Activated T-cell treated with anti-CD3 and anti-CD28 coated beads, Interleukin-2, amount 50 U/mL, for 72 hours (primary cell): ENCODE measurements at regions not wholly inside any gene's neighbourhood (a gene's known extent, or its start where the extent isn't known, plus 50 kb on each side); places are given as distances from the start of the nearest gene placed in this dataset.
"Not testable (repeated sequence)": the region's sequence is repeated elsewhere in the genome, so short reads cannot be mapped to it uniquely, and the experiment has no call there.

Source experiments
- ATAC-seq, 2 donors: fragments of 150-1000 bp; cut with Tn5 transposase; replicated peaks in 1 of 2; 2 replicates each; pipeline ENCODE4 v1.10.0; 2021; ENCODE audit warnings: moderate library complexity in 2 of 2, mild to moderate bottlenecking in 1 of 2
- DNase-seq, 2 donors: peaks; one replicate each; pipeline ENCODE4 v3.0.0; 2021 to 2022; ENCODE audit warnings: mixed read lengths in 1 of 2
- H3K27ac Mint-ChIP-seq: one replicate; pipeline ENCODE4 v1.8.0; 2022; ENCODE audit warnings: mild to moderate bottlenecking, moderate library complexity, mixed read lengths
- H3K27me3 Mint-ChIP-seq: one replicate; pipeline ENCODE4 v1.8.0; 2022; ENCODE audit warnings: low read depth, mixed read lengths
- H3K36me3 Mint-ChIP-seq, 2 donors: one replicate each; pipeline ENCODE4 v1.8.0; 2022; ENCODE audit warnings: mixed read lengths in 2 of 2, mild to moderate bottlenecking in 1 of 2; ENCODE audit not compliant: insufficient read depth in 2 of 2
- H3K4me1 Mint-ChIP-seq: one replicate; pipeline ENCODE4 v1.8.0; 2022; ENCODE audit warnings: low read depth, mixed read lengths
- H3K4me3 Mint-ChIP-seq, 2 donors: one replicate each; pipeline ENCODE4 v1.8.0; 2022; ENCODE audit warnings: mild to moderate bottlenecking in 2 of 2, mixed read lengths in 2 of 2, moderate library complexity in 2 of 2
- H3K9me3 Mint-ChIP-seq, 2 donors: one replicate each; pipeline ENCODE4 v1.8.0; 2022; ENCODE audit warnings: mixed read lengths in 2 of 2

GRCh38 chr1:190762325-190762724 is 284.7 kb upstream of the BRINP3 start:
- no peak overlapping the region for H3K27ac Mint-ChIP-seq
- H3K36me3 Mint-ChIP-seq: no peaks in the 10 kb centered on the region
- H3K4me3 Mint-ChIP-seq: no peak overlapping the region
- H3K27me3 Mint-ChIP-seq: no peaks in the 10 kb centered on the region
- no peaks in the 10 kb centered on the region for H3K4me1 Mint-ChIP-seq
- H3K9me3 Mint-ChIP-seq: peaks cover 4 to 7% of the 10 kb centered on the region in 2 donors
- ATAC-seq: no peak
- DNase-seq: no peak

- no peaks in the 10 kb centered on the region for H3K4me1 Mint-ChIP-seq
- ATAC-seq (no peak), DNase-seq (no peak)
- no peak overlapping the region for H3K27ac Mint-ChIP-seq
- no peaks in the 10 kb centered on the region for H3K36me3 Mint-ChIP-seq
- H3K27me3 Mint-ChIP-seq: no peaks in the 10 kb centered on the region
- peaks cover 3 to 8% of the 10 kb centered on the region in 2 donors for H3K9me3 Mint-ChIP-seq
- H3K4me3 Mint-ChIP-seq: no peak overlapping the region
These were observed 315.2 kb upstream of the BRINP3 start for GRCh38 chr1:190792873-190793272.

- Mint-ChIP-seq H3K4me3 (no peak overlapping the region), H3K27ac (no peak overlapping the region), H3K9me3 (peaks cover 18% of the 10 kb centered on the region in 2 donors), H3K36me3 (peaks cover 2 to 6% of the 10 kb centered on the region in 2 donors), H3K27me3 (no peaks in the 10 kb centered on the region), H3K4me1 (no peaks in the 10 kb centered on the region)
- ATAC-seq: no peak
- DNase-seq: no peak
These were observed 330.0 kb upstream of the BRINP3 start for GRCh38 chr1:190807629-190808028.

GRCh38 chr1:190808035-190808434 is 330.4 kb upstream of the BRINP3 start:
- ATAC-seq (no peak), DNase-seq (no peak)
- H3K9me3 Mint-ChIP-seq: peaks cover 18% of the 10 kb centered on the region in 2 donors
- H3K27me3 Mint-ChIP-seq: no peaks in the 10 kb centered on the region
- H3K36me3 Mint-ChIP-seq: peaks cover 2 to 6% of the 10 kb centered on the region in 2 donors
- H3K4me1 Mint-ChIP-seq: no peaks in the 10 kb centered on the region
- H3K27ac Mint-ChIP-seq: no peak overlapping the region
- no peak overlapping the region for H3K4me3 Mint-ChIP-seq

GRCh38 chr1:190809312-190809711 is 331.6 kb upstream of the BRINP3 start:
- H3K36me3 Mint-ChIP-seq: peaks cover 2 to 8% of the 10 kb centered on the region in 2 donors
- peaks cover 20 to 23% of the 10 kb centered on the region in 2 donors for H3K9me3 Mint-ChIP-seq
- no peaks in the 10 kb centered on the region for H3K4me1 Mint-ChIP-seq
- no peaks in the 10 kb centered on the region for H3K27me3 Mint-ChIP-seq
- no peak for ATAC-seq
- DNase-seq: no peak
- no peak overlapping the region for H3K27ac Mint-ChIP-seq
- H3K4me3 Mint-ChIP-seq: no peak overlapping the region

GRCh38 chr1:190812996-190813395 is 335.3 kb upstream of the BRINP3 start:
- H3K27me3 Mint-ChIP-seq: no peaks in the 10 kb centered on the region
- H3K4me3 Mint-ChIP-seq: no peak overlapping the region
- peaks cover 17 to 18% of the 10 kb centered on the region in 2 donors for H3K9me3 Mint-ChIP-seq
- ATAC-seq (no peak), DNase-seq (no peak)
- H3K4me1 Mint-ChIP-seq: no peaks in the 10 kb centered on the region
- H3K36me3 Mint-ChIP-seq: peaks cover 2 to 5% of the 10 kb centered on the region in 2 donors
- H3K27ac Mint-ChIP-seq: no peak overlapping the region

- Mint-ChIP-seq H3K27ac (no peak overlapping the region), H3K4me3 (no peak overlapping the region), H3K27me3 (no peaks in the 10 kb centered on the region), H3K9me3 (peaks cover 1 to 12% of the 10 kb centered on the region in 2 donors), H3K4me1 (no peaks in the 10 kb centered on the region), H3K36me3 (no peaks in the 10 kb centered on the region)
- ATAC-seq (no peak), DNase-seq (no peak)
These were observed 354.8 kb upstream of the BRINP3 start for GRCh38 chr1:190832511-190832910.

GRCh38 chr1:190835658-190836057 is 358.0 kb upstream of the BRINP3 start:
- DNase-seq (no peak), ATAC-seq (no peak)
- no peaks in the 10 kb centered on the region for H3K27me3 Mint-ChIP-seq
- no peaks in the 10 kb centered on the region for H3K36me3 Mint-ChIP-seq
- H3K4me3 Mint-ChIP-seq: no peak overlapping the region
- H3K9me3 Mint-ChIP-seq: peaks cover 7 to 10% of the 10 kb centered on the region in 2 donors
- no peak overlapping the region for H3K27ac Mint-ChIP-seq
- H3K4me1 Mint-ChIP-seq: no peaks in the 10 kb centered on the region

GRCh38 chr1:190837200-190837599 is 359.5 kb upstream of the BRINP3 start:
- not testable (repeated sequence) for DNase-seq, H3K36me3 Mint-ChIP-seq, H3K4me3 Mint-ChIP-seq, H3K27me3 Mint-ChIP-seq, H3K27ac Mint-ChIP-seq, ATAC-seq, H3K9me3 Mint-ChIP-seq, H3K4me1 Mint-ChIP-seq

- DNase-seq: no peak
- ATAC-seq: no peak
- no peaks in the 10 kb centered on the region for H3K4me1 Mint-ChIP-seq
- H3K9me3 Mint-ChIP-seq: peaks cover 7 to 11% of the 10 kb centered on the region in 2 donors
- H3K4me3 Mint-ChIP-seq: no peak overlapping the region
- no peaks in the 10 kb centered on the region for H3K36me3 Mint-ChIP-seq
- no peaks in the 10 kb centered on the region for H3K27me3 Mint-ChIP-seq
- no peak overlapping the region for H3K27ac Mint-ChIP-seq
These were observed 360.2 kb upstream of the BRINP3 start for GRCh38 chr1:190837888-190838287.

GRCh38 chr1:190847166-190847565 is 369.5 kb upstream of the BRINP3 start:
- H3K4me3 Mint-ChIP-seq: no peak overlapping the region
- DNase-seq (no peak), ATAC-seq (no peak)
- H3K4me1 Mint-ChIP-seq: no peaks in the 10 kb centered on the region
- no peak overlapping the region for H3K27ac Mint-ChIP-seq
- H3K27me3 Mint-ChIP-seq: no peaks in the 10 kb centered on the region
- no peaks in the 10 kb centered on the region for H3K36me3 Mint-ChIP-seq
- peaks cover 2 to 6% of the 10 kb centered on the region in 2 donors for H3K9me3 Mint-ChIP-seq

GRCh38 chr1:190849346-190849745 is 371.7 kb upstream of the BRINP3 start:
- DNase-seq (no peak), ATAC-seq (no peak)
- no peaks in the 10 kb centered on the region for H3K27me3 Mint-ChIP-seq
- no peak overlapping the region for H3K4me3 Mint-ChIP-seq
- no peak overlapping the region for H3K27ac Mint-ChIP-seq
- no peaks in the 10 kb centered on the region for H3K36me3 Mint-ChIP-seq
- H3K9me3 Mint-ChIP-seq: peaks cover 6 to 12% of the 10 kb centered on the region in 2 donors
- no peaks in the 10 kb centered on the region for H3K4me1 Mint-ChIP-seq

- Mint-ChIP-seq H3K9me3 (peaks cover 9% of the 10 kb centered on the region in 2 donors), H3K4me3 (no peak overlapping the region), H3K4me1 (no peaks in the 10 kb centered on the region), H3K27me3 (no peaks in the 10 kb centered on the region), H3K27ac (no peak overlapping the region), H3K36me3 (no peaks in the 10 kb centered on the region)
- ATAC-seq (no peak), DNase-seq (no peak)
These were observed 374.9 kb upstream of the BRINP3 start for GRCh38 chr1:190852611-190853010.

- no peak overlapping the region for H3K27ac Mint-ChIP-seq
- no peak for DNase-seq
- H3K4me3 Mint-ChIP-seq: no peak overlapping the region
- no peaks in the 10 kb centered on the region for H3K27me3 Mint-ChIP-seq
- H3K9me3 Mint-ChIP-seq: peaks cover 8 to 16% of the 10 kb centered on the region in 2 donors
- no peak for ATAC-seq
- no peaks in the 10 kb centered on the region for H3K4me1 Mint-ChIP-seq
- H3K36me3 Mint-ChIP-seq: no peaks in the 10 kb centered on the region
These were observed 380.5 kb upstream of the BRINP3 start for GRCh38 chr1:190858140-190858539.
